GM23338 (cell line): ENCODE measurements at regions not wholly inside any gene's neighbourhood (a gene's known extent, or its start where the extent isn't known, plus 50 kb on each side); places are given as distances from the start of the nearest gene placed in this dataset.

ENCODE experiments used
- ATAC-seq: fragments of 200-7000 bp; cut with Tn5 transposase; 3 replicates; pipeline ENCODE4 v1.9.1; 2020
- DNase-seq: peaks from one replicate; pipeline ENCODE4 v3.0.0-alpha.2; 2015; ENCODE audit warnings: low spot score
- H2AFZ ChIP-seq: fragments of 200-600 bp; sonication (generic); 2 replicates; pipeline ENCODE4 v1.8.0; 2016; ENCODE audit warnings: antibody characterized with exemption, mild to moderate bottlenecking, moderate library complexity
- H3F3A ChIP-seq: fragments of 200-600 bp; sonication (generic); replicated peaks from 2 replicates; pipeline ENCODE4 v1.8.0; 2017; ENCODE audit warnings: antibody characterized with exemption, mixed run types, low read depth
- H3K27ac ChIP-seq: fragments of 200-600 bp; sonication (generic); 2 replicates; pipeline ENCODE4 v1.6.1; 2016; ENCODE audit warnings: low read depth
- H3K27me3 ChIP-seq: fragments of 200-600 bp; sonication (generic); 2 replicates; pipeline ENCODE4 v1.8.0; 2016; ENCODE audit warnings: mild to moderate bottlenecking, mixed run types, moderate library complexity; ENCODE audit not compliant: insufficient read depth
- H3K36me3 ChIP-seq: fragments of 200-600 bp; sonication (generic); 2 replicates; pipeline ENCODE4 v1.8.0; 2016; ENCODE audit warnings: mild to moderate bottlenecking; ENCODE audit not compliant: insufficient read depth
- H3K4me1 ChIP-seq: fragments of 200-600 bp; sonication (generic); 2 replicates; pipeline ENCODE4 v1.8.0; 2016; ENCODE audit warnings: mild to moderate bottlenecking, moderate library complexity; ENCODE audit not compliant: insufficient read depth
- H3K4me2 ChIP-seq: fragments of 200-600 bp; sonication (generic); 2 replicates; pipeline ENCODE4 v1.7.1; 2017; ENCODE audit warnings: mixed run types
- H3K4me3 ChIP-seq: fragments of 200-600 bp; sonication (generic); 2 replicates; pipeline ENCODE4 v1.6.1; 2016; ENCODE audit warnings: mixed run types
- H3K79me2 ChIP-seq: fragments of 200-600 bp; sonication (generic); replicated peaks from 2 replicates; pipeline ENCODE4 v1.8.0; 2017; ENCODE audit warnings: mild to moderate bottlenecking; ENCODE audit not compliant: insufficient read depth
- H3K9me2 ChIP-seq: fragments of 200-600 bp; sonication (generic); 2 replicates; pipeline ENCODE4 v1.8.0; 2017; ENCODE audit not compliant: insufficient read depth
- H4K20me1 ChIP-seq: fragments of 200-600 bp; sonication (generic); replicated peaks from 2 replicates; pipeline ENCODE4 v1.8.0; 2017; ENCODE audit warnings: mild to moderate bottlenecking; ENCODE audit not compliant: insufficient read depth
- H3K27ac Mint-ChIP-seq: 2 replicates; pipeline ENCODE4 v1.8.0; 2020; ENCODE audit warnings: inconsistent platforms, mild to moderate bottlenecking, moderate library complexity, mixed read lengths
- H3K27me3 Mint-ChIP-seq: 3 replicates; pipeline ENCODE4 v1.8.0; 2022; ENCODE audit warnings: low read depth, mild to moderate bottlenecking, moderate library complexity, mixed read lengths, inconsistent platforms; ENCODE audit not compliant: insufficient read depth, poor library complexity
- H3K36me3 Mint-ChIP-seq: 3 replicates; pipeline ENCODE4 v1.8.0; 2021; ENCODE audit warnings: low read depth, mild to moderate bottlenecking, inconsistent platforms, moderate library complexity, mixed read lengths
- H3K4me1 Mint-ChIP-seq: 3 replicates; pipeline ENCODE4 v1.8.0; 2020; ENCODE audit warnings: mild to moderate bottlenecking, inconsistent platforms, mixed read lengths
- H3K4me3 Mint-ChIP-seq: 3 replicates; pipeline ENCODE4 v1.8.0; 2021; ENCODE audit warnings: moderate library complexity, mild to moderate bottlenecking, inconsistent platforms, mixed read lengths
- H3K9me3 Mint-ChIP-seq: 3 replicates; pipeline ENCODE4 v1.8.0; 2020; ENCODE audit warnings: moderate library complexity, mild to moderate bottlenecking, inconsistent platforms, mixed read lengths
- CREB1 ChIP-seq: fragments of 250-450 bp; sonication (Bioruptor Pico); IDR thresholded peaks from 2 replicates; pipeline ENCODE4 v1.5.0; 2020; ENCODE audit warnings: low read depth, mild to moderate bottlenecking, moderate library complexity
- CTCF ChIP-seq, 2 experiments: fragments of 200-600 bp in 1 of 2; sonication (generic) in 1 of 2; conservative IDR thresholded peaks; 2 replicates each; pipeline versions ENCODE4 v1.5.1 to v1.6.1; 2016 to 2017; ENCODE audit warnings: antibody characterized with exemption in 2 of 2, low read depth in 2 of 2, mild to moderate bottlenecking in 2 of 2, moderate library complexity in 1 of 2
- ETS1 ChIP-seq: IDR thresholded peaks from 2 replicates; pipeline ENCODE4 v1.6.1; 2016; ENCODE audit warnings: antibody characterized with exemption
- EZH2 ChIP-seq: fragments of 200-600 bp; sonication (generic); IDR thresholded peaks from one replicate; pipeline ENCODE4 v1.8.0; 2017; ENCODE audit warnings: antibody characterized with exemption, mild to moderate bottlenecking, low read depth; ENCODE audit not compliant: unreplicated experiment
- EZH2phosphoT487 ChIP-seq: fragments of 200-600 bp; sonication (generic); IDR thresholded peaks from one replicate; pipeline ENCODE4 v1.8.1; 2018; ENCODE audit warnings: antibody characterized with exemption; ENCODE audit not compliant: unreplicated experiment
- JUNB ChIP-seq: IDR thresholded peaks from one replicate; pipeline ENCODE4 v1.6.1; 2016; ENCODE audit warnings: antibody characterized with exemption; ENCODE audit not compliant: unreplicated experiment
- NANOG ChIP-seq: IDR thresholded peaks from 2 replicates; pipeline ENCODE4 v1.6.1; 2016; ENCODE audit warnings: antibody characterized with exemption, borderline replicate concordance
- POLR2AphosphoS5 ChIP-seq: IDR thresholded peaks from 2 replicates; pipeline ENCODE4 v1.6.1; 2016; ENCODE audit warnings: antibody characterized with exemption, low read depth
- STAT1 ChIP-seq: IDR thresholded peaks from one replicate; pipeline ENCODE4 v1.6.1; 2016; ENCODE audit warnings: antibody characterized with exemption; ENCODE audit not compliant: unreplicated experiment
- ZNF114 ChIP-seq: fragments of 250-450 bp; sonication (Bioruptor Pico); IDR thresholded peaks from 2 replicates; pipeline ENCODE4 v1.5.0; 2020; ENCODE audit warnings: mild to moderate bottlenecking, moderate library complexity
- ZNF331 ChIP-seq: fragments of 250-450 bp; sonication (Bioruptor Pico); IDR thresholded peaks from 2 replicates; pipeline ENCODE4 v1.5.0; 2020; ENCODE audit warnings: low read depth, mild to moderate bottlenecking, moderate library complexity
- TF ChIP-seq, protein P1 (sequence below): IDR thresholded peaks from one replicate; pipeline ENCODE4 v1.6.1; 2018; ENCODE audit warnings: antibody characterized with exemption; ENCODE audit not compliant: unreplicated experiment

DNA sequence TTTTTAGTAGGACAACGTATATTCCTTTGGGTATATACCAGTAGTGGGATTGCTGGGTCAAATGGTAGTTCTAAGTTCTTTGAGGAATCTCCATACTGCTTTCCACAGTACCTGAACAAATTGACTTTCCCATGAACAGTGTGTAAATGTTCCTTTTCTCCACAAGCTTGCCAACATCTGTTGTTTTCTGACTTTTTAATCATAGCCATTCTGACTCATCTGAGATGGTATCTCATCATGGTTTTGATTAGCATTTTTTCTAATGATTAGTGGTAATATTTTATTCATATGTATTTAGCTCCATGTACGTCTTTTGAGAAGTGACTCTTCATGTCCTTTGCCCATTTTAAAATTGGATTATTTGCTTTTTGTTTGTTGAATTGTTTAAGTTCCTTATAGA lies 58.4 kb upstream of the CERS6 start (continued):
- TF ChIP-seq, protein P1, sequence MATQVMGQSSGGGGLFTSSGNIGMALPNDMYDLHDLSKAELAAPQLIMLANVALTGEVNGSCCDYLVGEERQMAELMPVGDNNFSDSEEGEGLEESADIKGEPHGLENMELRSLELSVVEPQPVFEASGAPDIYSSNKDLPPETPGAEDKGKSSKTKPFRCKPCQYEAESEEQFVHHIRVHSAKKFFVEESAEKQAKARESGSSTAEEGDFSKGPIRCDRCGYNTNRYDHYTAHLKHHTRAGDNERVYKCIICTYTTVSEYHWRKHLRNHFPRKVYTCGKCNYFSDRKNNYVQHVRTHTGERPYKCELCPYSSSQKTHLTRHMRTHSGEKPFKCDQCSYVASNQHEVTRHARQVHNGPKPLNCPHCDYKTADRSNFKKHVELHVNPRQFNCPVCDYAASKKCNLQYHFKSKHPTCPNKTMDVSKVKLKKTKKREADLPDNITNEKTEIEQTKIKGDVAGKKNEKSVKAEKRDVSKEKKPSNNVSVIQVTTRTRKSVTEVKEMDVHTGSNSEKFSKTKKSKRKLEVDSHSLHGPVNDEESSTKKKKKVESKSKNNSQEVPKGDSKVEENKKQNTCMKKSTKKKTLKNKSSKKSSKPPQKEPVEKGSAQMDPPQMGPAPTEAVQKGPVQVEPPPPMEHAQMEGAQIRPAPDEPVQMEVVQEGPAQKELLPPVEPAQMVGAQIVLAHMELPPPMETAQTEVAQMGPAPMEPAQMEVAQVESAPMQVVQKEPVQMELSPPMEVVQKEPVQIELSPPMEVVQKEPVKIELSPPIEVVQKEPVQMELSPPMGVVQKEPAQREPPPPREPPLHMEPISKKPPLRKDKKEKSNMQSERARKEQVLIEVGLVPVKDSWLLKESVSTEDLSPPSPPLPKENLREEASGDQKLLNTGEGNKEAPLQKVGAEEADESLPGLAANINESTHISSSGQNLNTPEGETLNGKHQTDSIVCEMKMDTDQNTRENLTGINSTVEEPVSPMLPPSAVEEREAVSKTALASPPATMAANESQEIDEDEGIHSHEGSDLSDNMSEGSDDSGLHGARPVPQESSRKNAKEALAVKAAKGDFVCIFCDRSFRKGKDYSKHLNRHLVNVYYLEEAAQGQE = no peak

DNA sequence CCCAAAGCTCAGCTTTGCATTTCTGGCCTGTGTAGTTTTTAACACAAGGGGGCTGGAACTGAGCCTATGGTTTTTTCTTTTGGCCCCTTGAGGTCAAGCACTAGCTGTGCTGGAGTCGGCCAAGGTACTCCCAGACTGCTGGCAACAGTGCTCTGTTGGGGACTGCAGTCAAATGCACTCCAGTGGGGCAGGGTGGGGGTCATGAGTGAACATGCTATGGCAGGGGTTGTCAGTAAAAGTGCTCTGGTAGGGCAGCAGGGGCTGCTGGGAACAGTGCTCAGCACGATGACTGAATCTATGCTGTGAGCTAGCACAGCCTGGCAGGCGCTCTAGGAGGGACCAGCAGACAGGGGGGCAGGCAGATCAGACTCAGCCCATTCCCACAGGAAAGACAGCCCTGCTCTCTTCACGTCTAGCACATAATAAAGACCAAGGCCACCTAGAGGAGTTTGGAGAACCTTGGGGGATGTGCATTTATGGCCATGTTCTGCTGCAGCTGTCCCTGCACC lies 55.0 kb upstream of the CERS6 start:
- H3K79me2 ChIP-seq = no peaks in the 10 kb centered on the region
- no peaks in the 10 kb centered on the region for H4K20me1 ChIP-seq
- DNase-seq = no peak
- no peak for ATAC-seq
- no peaks in the 10 kb centered on the region for H3F3A ChIP-seq
- H3K4me3 ChIP-seq = no peak overlapping the region
- H3K27me3 Mint-ChIP-seq = no peaks in the 10 kb centered on the region
- peaks cover 3% of the 10 kb centered on the region; the same call in 1 of the 2 replicates for H3K9me2 ChIP-seq
- H3K4me3 Mint-ChIP-seq = no peak overlapping the region
- no peaks in the 10 kb centered on the region; the same call in 2 of the 3 replicates for H3K9me3 Mint-ChIP-seq
- no peak overlapping the region for H3K27ac Mint-ChIP-seq
- H3K27me3 ChIP-seq = no peaks in the 10 kb centered on the region
- no peaks in the 10 kb centered on the region for H3K4me1 Mint-ChIP-seq
- H3K4me2 ChIP-seq = no peak overlapping the region
- H3K4me1 ChIP-seq = no peaks in the 10 kb centered on the region
- H3K36me3 ChIP-seq = no peaks in the 10 kb centered on the region
- no peak overlapping the region for H3K27ac ChIP-seq
- H2AFZ ChIP-seq = no peak overlapping the region
- no peaks in the 10 kb centered on the region for H3K36me3 Mint-ChIP-seq
- no peak for TF ChIP-seq EZH2phosphoT487
- TF ChIP-seq ETS1 = no peak
- no peak for TF ChIP-seq CREB1 (CRISPR knock-in tag)
- TF ChIP-seq STAT1 = no peak
- no peak for TF ChIP-seq EZH2
- no peak for TF ChIP-seq JUNB
- TF ChIP-seq NANOG = no peak
- TF ChIP-seq POLR2AphosphoS5 = no peak
- no peak for TF ChIP-seq ZNF114 (CRISPR knock-in tag)
- TF ChIP-seq, protein P1 = no peak
- TF ChIP-seq CTCF (conservative IDR thresholded peaks at IDR 0.05; ENCODE audit: low read depth in 2 of 2) = no peak
- no peak for TF ChIP-seq ZNF331
